ENCODE measurements at regions not wholly inside any gene's neighbourhood (a gene's known extent, or its start where the extent isn't known, plus 50 kb on each side); places are given as distances from the start of the nearest gene placed in this dataset.
"Not testable (repeated sequence)": the region's sequence is repeated elsewhere in the genome, so short reads cannot be mapped to it uniquely, and the experiment has no call there.

- not testable (repeated sequence) for ATAC-seq, DNase-seq
Measured at GRCh38 chr12:83696311-83696710, 1009.6 kb downstream of the TMTC2 start.

- DNase-seq (no peak), ATAC-seq (no peak)
Measured at GRCh38 chr12:83691730-83692129, 1005.0 kb downstream of the TMTC2 start.

GRCh38 chr12:83690465-83690864 lies 1003.8 kb downstream of the TMTC2 start:
- no peak for DNase-seq
- no peak for ATAC-seq

- no peak for ATAC-seq
- DNase-seq, result no peak
Measured at GRCh38 chr12:83689333-83689732, 1002.6 kb downstream of the TMTC2 start.

- DNase-seq, result no peak
- ATAC-seq, result no peak
Measured at GRCh38 chr12:83676781-83677295, 990.1 kb downstream of the TMTC2 start.

GRCh38 chr12:83666690-83667089 lies 980.0 kb downstream of the TMTC2 start:
- ATAC-seq (no peak), DNase-seq (no peak)

GRCh38 chr12:83665634-83666218 lies 979.0 kb downstream of the TMTC2 start:
- no peak for ATAC-seq

GRCh38 chr12:83664650-83665049 lies 977.9 kb downstream of the TMTC2 start:
- ATAC-seq (no peak), DNase-seq (no peak)

More at GRCh38 chr12:83665634-83666218, 979.0 kb downstream of the TMTC2 start:
- no peak for DNase-seq

- ATAC-seq (no peak), DNase-seq (no peak)
Measured at GRCh38 chr12:83660727-83661358, 974.1 kb downstream of the TMTC2 start.

GRCh38 chr12:83659321-83659720 lies 972.6 kb downstream of the TMTC2 start:
- ATAC-seq (no peak), DNase-seq (no peak)

- no peak for ATAC-seq
- no peak for DNase-seq
Measured at GRCh38 chr12:83656004-83656403, 969.3 kb downstream of the TMTC2 start.

GRCh38 chr12:83642205-83642604 lies 955.5 kb downstream of the TMTC2 start:
- DNase-seq (no peak), ATAC-seq (no peak)

GRCh38 chr12:83641789-83642188 lies 955.1 kb downstream of the TMTC2 start:
- no peak for ATAC-seq
- DNase-seq, result no peak

- DNase-seq (no peak), ATAC-seq (no peak)
Measured at GRCh38 chr12:83634726-83635267, 948.1 kb downstream of the TMTC2 start.

- ATAC-seq (no peak), DNase-seq (no peak)
Measured at GRCh38 chr12:83630526-83630925, 943.8 kb downstream of the TMTC2 start.

- no peak for DNase-seq
- ATAC-seq, result no peak
Measured at GRCh38 chr12:83629931-83630330, 943.2 kb downstream of the TMTC2 start.

GRCh38 chr12:83622205-83622604 lies 935.5 kb downstream of the TMTC2 start:
- no peak for ATAC-seq

GRCh38 chr12:83619973-83620372 lies 933.3 kb downstream of the TMTC2 start:
- no peak for ATAC-seq

More at GRCh38 chr12:83622205-83622604, 935.5 kb downstream of the TMTC2 start:
- no peak for DNase-seq

GRCh38 chr12:83615152-83615551 lies 928.4 kb downstream of the TMTC2 start:
- no peak for DNase-seq
- no peak for ATAC-seq

More at GRCh38 chr12:83619973-83620372, 933.3 kb downstream of the TMTC2 start:
- no peak for DNase-seq

- ATAC-seq, result no peak
Measured at GRCh38 chr12:83613586-83614110, 926.9 kb downstream of the TMTC2 start.

GRCh38 chr12:83603106-83603505 lies 916.4 kb downstream of the TMTC2 start:
- DNase-seq (no peak), ATAC-seq (no peak)

More at GRCh38 chr12:83613586-83614110, 926.9 kb downstream of the TMTC2 start:
- DNase-seq, result no peak

GRCh38 chr12:83575326-83575725 lies 888.6 kb downstream of the TMTC2 start:
- ATAC-seq, result no peak
- DNase-seq, result no peak

GRCh38 chr12:83574142-83574541 lies 887.4 kb downstream of the TMTC2 start:
- ATAC-seq (no peak), DNase-seq (no peak)
